Thyroid gland (tissue), 4 donors: ENCODE measurements at regions not wholly inside any gene's neighbourhood (a gene's known extent, or its start where the extent isn't known, plus 50 kb on each side); places are given as distances from the start of the nearest gene placed in this dataset.

Experiments
- POLR2A ChIP-seq, 2 donors: fragments of 450-650 bp; IDR thresholded peaks; one replicate each; pipeline ENCODE4 v1.6.1; 2017; ENCODE audit warnings: antibody characterized with exemption in 2 of 2, mild to moderate bottlenecking in 2 of 2, moderate library complexity in 1 of 2
- TF ChIP-seq, protein P1 (sequence below), 6 experiments: fragments of 200-600 bp in 3 of 6; fragments of 450-650 bp in 3 of 6; sonication (generic) in 3 of 6; IDR thresholded peaks; one replicate each; pipeline ENCODE4 v1.5.1; 2016 to 2019; ENCODE audit warnings: antibody characterized with exemption in 6 of 6, mild to moderate bottlenecking in 2 of 6, inconsistent platforms in 1 of 6, moderate library complexity in 1 of 6

DNA sequence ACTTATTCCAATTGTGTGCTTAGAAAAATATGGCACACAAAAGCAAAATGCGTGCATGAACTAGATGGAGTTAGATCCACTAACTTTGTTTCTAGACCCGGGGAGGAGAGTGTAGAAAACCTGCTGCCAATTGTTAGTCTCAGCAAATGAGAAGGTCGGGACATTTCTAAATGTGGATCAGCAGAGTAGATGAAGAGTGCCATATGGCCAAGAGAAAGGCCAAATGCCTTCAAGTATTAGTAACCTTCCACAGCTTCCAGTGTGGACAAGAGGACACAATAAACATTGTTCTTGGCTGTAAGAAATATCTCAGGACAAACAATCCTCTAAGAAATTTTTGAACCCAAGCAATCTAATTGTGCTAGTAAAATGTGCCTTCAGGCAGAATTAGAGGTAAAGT is 690.3 kb downstream of the REEP3 start:
- TF ChIP-seq, protein P1, sequence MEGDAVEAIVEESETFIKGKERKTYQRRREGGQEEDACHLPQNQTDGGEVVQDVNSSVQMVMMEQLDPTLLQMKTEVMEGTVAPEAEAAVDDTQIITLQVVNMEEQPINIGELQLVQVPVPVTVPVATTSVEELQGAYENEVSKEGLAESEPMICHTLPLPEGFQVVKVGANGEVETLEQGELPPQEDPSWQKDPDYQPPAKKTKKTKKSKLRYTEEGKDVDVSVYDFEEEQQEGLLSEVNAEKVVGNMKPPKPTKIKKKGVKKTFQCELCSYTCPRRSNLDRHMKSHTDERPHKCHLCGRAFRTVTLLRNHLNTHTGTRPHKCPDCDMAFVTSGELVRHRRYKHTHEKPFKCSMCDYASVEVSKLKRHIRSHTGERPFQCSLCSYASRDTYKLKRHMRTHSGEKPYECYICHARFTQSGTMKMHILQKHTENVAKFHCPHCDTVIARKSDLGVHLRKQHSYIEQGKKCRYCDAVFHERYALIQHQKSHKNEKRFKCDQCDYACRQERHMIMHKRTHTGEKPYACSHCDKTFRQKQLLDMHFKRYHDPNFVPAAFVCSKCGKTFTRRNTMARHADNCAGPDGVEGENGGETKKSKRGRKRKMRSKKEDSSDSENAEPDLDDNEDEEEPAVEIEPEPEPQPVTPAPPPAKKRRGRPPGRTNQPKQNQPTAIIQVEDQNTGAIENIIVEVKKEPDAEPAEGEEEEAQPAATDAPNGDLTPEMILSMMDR (IDR thresholded peaks at IDR 0.05): no peak
- no peak for TF ChIP-seq POLR2A (IDR thresholded peaks at IDR 0.05)
